PFSK-1 (cell line): ENCODE measurements at regions not wholly inside any gene's neighbourhood (a gene's known extent, or its start where the extent isn't known, plus 50 kb on each side); places are given as distances from the start of the nearest gene placed in this dataset.

Experiments used
- FOXP2 ChIP-seq: optimal IDR thresholded peaks from 2 replicates; pipeline ENCODE3; 2011; ENCODE audit warnings: borderline replicate concordance, control low read depth, inconsistent platforms; ENCODE audit not compliant: insufficient read depth; ENCODE audit errors: extremely low read length, extremely low read depth
- POLR2AphosphoS5 ChIP-seq: IDR thresholded peaks from 2 replicates; pipeline ENCODE4 v1.6.1; 2012; ENCODE audit warnings: low read depth, mild to moderate bottlenecking, control low read depth, low read length, moderate library complexity
- REST ChIP-seq, 2 experiments: IDR thresholded peaks; 2 replicates each; pipeline versions ENCODE4 v1.6.1 to v1.8.0; 2011 to 2012; ENCODE audit warnings: low read depth in 2 of 2, low read length in 2 of 2, control low read depth in 1 of 2, inconsistent platforms in 1 of 2, mild to moderate bottlenecking in 1 of 2, moderate library complexity in 1 of 2; ENCODE audit not compliant: insufficient read depth in 1 of 2
- SIN3A ChIP-seq: IDR thresholded peaks from 2 replicates; pipeline ENCODE4 v1.6.1; 2012; ENCODE audit warnings: mild to moderate bottlenecking, low read length, moderate library complexity, borderline replicate concordance; ENCODE audit not compliant: insufficient read depth
- TAF1 ChIP-seq: IDR thresholded peaks from 2 replicates; pipeline ENCODE4 v1.6.1; 2012; ENCODE audit warnings: low read length, control low read depth, borderline replicate concordance; ENCODE audit not compliant: insufficient read depth

GRCh38 chr1:232283864-232284263 lies 346.1 kb downstream of the SIPA1L2 start:
- no peak for TF ChIP-seq SIN3A
- no peak for TF ChIP-seq REST (IDR thresholded peaks at IDR 0.05; ENCODE audit: insufficient read depth in 1 of 2, low read depth in 2 of 2, low read length in 2 of 2)
- no peak for TF ChIP-seq POLR2AphosphoS5
- TF ChIP-seq FOXP2: no peak
- no peak for TF ChIP-seq TAF1

GRCh38 chr1:232282498-232282897 lies 347.4 kb downstream of the SIPA1L2 start:
- no peak for TF ChIP-seq REST (IDR thresholded peaks at IDR 0.05; ENCODE audit: insufficient read depth in 1 of 2, low read depth in 2 of 2, low read length in 2 of 2)
- TF ChIP-seq TAF1: no peak
- no peak for TF ChIP-seq SIN3A
- no peak for TF ChIP-seq FOXP2
- TF ChIP-seq POLR2AphosphoS5: no peak

GRCh38 chr1:232280910-232281309 lies 349.0 kb downstream of the SIPA1L2 start:
- TF ChIP-seq POLR2AphosphoS5: no peak

- no peak for TF ChIP-seq TAF1
Observed at GRCh38 chr1:232279909-232280400, 350.0 kb downstream of the SIPA1L2 start.

DNA sequence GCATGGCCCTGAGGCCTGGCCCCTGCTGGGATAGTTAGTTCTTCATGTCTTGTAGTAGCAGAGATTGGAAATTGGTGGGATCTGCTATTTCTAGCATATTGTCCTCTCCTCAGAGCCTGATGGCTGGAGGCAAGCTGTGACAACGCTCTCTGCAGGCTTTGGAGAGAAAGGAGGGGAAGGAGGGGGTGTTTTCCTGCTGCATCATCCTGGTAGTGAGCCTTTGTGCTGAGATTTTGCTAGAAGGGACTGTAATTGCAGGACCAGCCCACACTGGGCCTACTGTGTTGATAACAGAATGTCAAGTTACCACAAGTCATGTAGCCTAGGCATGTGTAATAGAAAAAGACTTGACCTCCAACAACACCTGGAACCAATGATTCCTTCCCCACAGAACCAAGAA lies 351.0 kb downstream of the SIPA1L2 start:
- TF ChIP-seq POLR2AphosphoS5 (no peak), SIN3A (no peak), FOXP2 (no peak), REST (IDR thresholded peaks at IDR 0.05; ENCODE audit: insufficient read depth in 1 of 2, low read depth in 2 of 2, low read length in 2 of 2) (no peak), TAF1 (no peak)

DNA sequence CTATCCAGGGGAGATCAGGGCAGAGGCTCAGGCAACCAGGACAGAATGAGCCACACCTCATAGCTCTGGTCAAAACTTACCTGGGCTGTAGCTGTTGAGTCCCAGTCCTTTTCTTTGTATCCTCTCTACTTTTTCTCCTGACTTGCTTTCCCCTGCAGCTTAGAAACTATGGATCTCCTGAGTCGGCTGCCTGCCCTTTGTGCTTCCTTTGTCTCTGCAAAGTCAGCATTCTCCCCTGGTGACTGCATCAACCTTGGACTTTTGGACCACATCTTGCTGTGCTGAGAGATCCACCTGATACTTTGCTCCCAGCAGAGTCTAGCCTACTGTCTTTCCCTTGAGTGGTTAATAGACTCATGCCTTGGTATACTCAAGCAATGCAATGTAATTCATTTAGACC lies 353.3 kb downstream of the SIPA1L2 start:
- no peak for TF ChIP-seq FOXP2
- TF ChIP-seq SIN3A: no peak

DNA sequence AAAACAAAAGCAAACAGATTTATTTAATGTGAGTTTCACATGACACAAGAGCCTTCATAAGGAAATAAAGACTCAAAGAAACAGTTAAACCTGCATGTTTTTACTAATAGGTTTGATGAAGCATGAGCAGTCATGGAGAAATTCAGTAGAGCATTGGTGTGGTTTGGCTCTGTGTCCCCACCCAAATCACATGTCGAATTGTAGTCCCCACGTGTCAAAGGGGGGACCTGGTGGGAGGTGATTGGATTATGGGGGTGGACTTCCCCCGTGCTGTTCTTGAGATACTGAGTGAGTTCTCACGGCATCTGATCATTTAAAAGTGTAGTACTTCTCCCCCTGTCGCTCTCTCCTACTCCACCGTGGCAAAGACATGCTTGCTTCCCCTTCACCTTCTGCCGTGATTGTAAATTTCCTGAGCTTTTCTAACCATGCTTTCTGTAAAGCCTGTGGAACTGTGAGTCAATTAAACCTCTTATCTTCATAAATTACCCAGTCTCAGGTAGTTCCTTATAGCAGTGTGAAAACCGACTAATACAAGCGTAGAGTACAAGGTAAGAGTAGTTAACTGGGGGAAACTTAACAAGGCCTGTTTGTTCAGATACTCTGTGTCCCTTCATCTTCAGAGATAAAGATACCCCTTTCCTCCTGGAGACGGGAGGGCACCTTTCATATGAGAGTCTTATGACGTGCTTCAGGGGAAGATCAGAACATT lies 354.8 kb downstream of the SIPA1L2 start:
- TF ChIP-seq FOXP2 (no peak), TAF1 (no peak), SIN3A (no peak), REST (IDR thresholded peaks at IDR 0.05; ENCODE audit: insufficient read depth in 1 of 2, low read depth in 2 of 2, low read length in 2 of 2) (no peak), POLR2AphosphoS5 (no peak)
